ENCODE measurements at regions not wholly inside any gene's neighbourhood (a gene's known extent, or its start where the extent isn't known, plus 50 kb on each side); places are given as distances from the start of the nearest gene placed in this dataset.

- no peaks in the 10 kb centered on the region for H3K36me3 ChIP-seq (ENCODE audit: insufficient read depth, low read length)
- H3K4me1 ChIP-seq (ENCODE audit: low read length), result no peaks in the 10 kb centered on the region
- H3K9me2 ChIP-seq (replicated peaks; ENCODE audit: insufficient read depth, low read length), result no peaks in the 10 kb centered on the region
- no peak overlapping the region for H3K4me2 ChIP-seq (ENCODE audit: low read depth, low read length, poor library complexity, severe bottlenecking)
- no peak for DNase-seq
- H2AFZ ChIP-seq (ENCODE audit: low read length), result no peak overlapping the region
- no peaks in the 10 kb centered on the region for H3K9me3 ChIP-seq (ENCODE audit: low read length)
- no peak overlapping the region for H3K27ac ChIP-seq (ENCODE audit: low read length)
- no peak overlapping the region for H3K4me3 ChIP-seq (ENCODE audit: low read length)
- H3K79me2 ChIP-seq (ENCODE audit: low read length), result no peaks in the 10 kb centered on the region
- H4K20me1 ChIP-seq (ENCODE audit: insufficient read depth, low read depth, low read length), result no peaks in the 10 kb centered on the region
- no peak overlapping the region for H3K9ac ChIP-seq (ENCODE audit: low read length)
- H3K27me3 ChIP-seq (ENCODE audit: low read length), result no peaks in the 10 kb centered on the region
Measured at GRCh38 chr3:690770-691169, 402.1 kb upstream of the CNTN6 start.

- H3K27ac ChIP-seq (ENCODE audit: low read length), result no peak overlapping the region
- no peaks in the 10 kb centered on the region for H3K27me3 ChIP-seq (ENCODE audit: low read length)
- H3K79me2 ChIP-seq (ENCODE audit: low read length), result no peaks in the 10 kb centered on the region
- no peaks in the 10 kb centered on the region for H3K36me3 ChIP-seq (ENCODE audit: insufficient read depth, low read length)
- no peaks in the 10 kb centered on the region; the same call in 1 of the 2 replicates for H3K9me2 ChIP-seq (replicated peaks; ENCODE audit: insufficient read depth, low read length)
- no peak overlapping the region for H3K4me3 ChIP-seq (ENCODE audit: low read length)
- no peak overlapping the region for H3K9ac ChIP-seq (ENCODE audit: low read length)
- H3K4me2 ChIP-seq (ENCODE audit: low read depth, low read length, poor library complexity, severe bottlenecking), result no peak overlapping the region
- no peaks in the 10 kb centered on the region for H3K9me3 ChIP-seq (ENCODE audit: low read length)
- H4K20me1 ChIP-seq (ENCODE audit: insufficient read depth, low read depth, low read length), result no peaks in the 10 kb centered on the region
- H3K4me1 ChIP-seq (ENCODE audit: low read length), result no peaks in the 10 kb centered on the region
- no peak overlapping the region for H2AFZ ChIP-seq (ENCODE audit: low read length)
- DNase-seq, result no peak
Measured at GRCh38 chr3:700514-700913, 392.3 kb upstream of the CNTN6 start.

- Histone ChIP-seq H3K27me3 (ENCODE audit: low read length) (no peaks in the 10 kb centered on the region), H3K4me3 (ENCODE audit: low read length) (no peak overlapping the region), H3K9me2 (replicated peaks; ENCODE audit: insufficient read depth, low read length) (no peaks in the 10 kb centered on the region; the same call in 1 of the 2 replicates), H3K36me3 (ENCODE audit: insufficient read depth, low read length) (no peaks in the 10 kb centered on the region), H2AFZ (ENCODE audit: low read length) (no peak overlapping the region), H3K4me2 (ENCODE audit: low read depth, low read length, poor library complexity, severe bottlenecking) (no peak overlapping the region), H3K9me3 (ENCODE audit: low read length) (no peaks in the 10 kb centered on the region), H3K9ac (ENCODE audit: low read length) (no peak overlapping the region), H4K20me1 (ENCODE audit: insufficient read depth, low read depth, low read length) (no peaks in the 10 kb centered on the region), H3K79me2 (ENCODE audit: low read length) (no peaks in the 10 kb centered on the region), H3K4me1 (ENCODE audit: low read length) (no peaks in the 10 kb centered on the region), H3K27ac (ENCODE audit: low read length) (no peak overlapping the region)
- no peak for DNase-seq
Measured at GRCh38 chr3:707041-707440, 385.8 kb upstream of the CNTN6 start.

GRCh38 chr3:713006-713621, 379.7 kb upstream of the CNTN6 start:
- no peak overlapping the region for H2AFZ ChIP-seq (ENCODE audit: low read length)
- H3K9me2 ChIP-seq (replicated peaks; ENCODE audit: insufficient read depth, low read length), result no peaks in the 10 kb centered on the region
- H4K20me1 ChIP-seq (ENCODE audit: insufficient read depth, low read depth, low read length), result no peaks in the 10 kb centered on the region
- H3K9ac ChIP-seq (ENCODE audit: low read length), result no peak overlapping the region
- H3K4me3 ChIP-seq (ENCODE audit: low read length), result no peak overlapping the region
- H3K27me3 ChIP-seq (ENCODE audit: low read length), result no peaks in the 10 kb centered on the region
- no peaks in the 10 kb centered on the region for H3K9me3 ChIP-seq (ENCODE audit: low read length)
- no peak overlapping the region for H3K4me2 ChIP-seq (ENCODE audit: low read depth, low read length, poor library complexity, severe bottlenecking)
- H3K27ac ChIP-seq (ENCODE audit: low read length), result no peak overlapping the region
- no peaks in the 10 kb centered on the region for H3K4me1 ChIP-seq (ENCODE audit: low read length)
- no peak for DNase-seq
- H3K79me2 ChIP-seq (ENCODE audit: low read length), result no peaks in the 10 kb centered on the region
- no peaks in the 10 kb centered on the region for H3K36me3 ChIP-seq (ENCODE audit: insufficient read depth, low read length)

- H3K79me2 ChIP-seq (ENCODE audit: low read length), result no peaks in the 10 kb centered on the region
- H3K27me3 ChIP-seq (ENCODE audit: low read length), result no peaks in the 10 kb centered on the region
- H3K9me2 ChIP-seq (replicated peaks; ENCODE audit: insufficient read depth, low read length), result no peaks in the 10 kb centered on the region
- no peak overlapping the region for H3K27ac ChIP-seq (ENCODE audit: low read length)
- H3K4me1 ChIP-seq (ENCODE audit: low read length), result no peaks in the 10 kb centered on the region
- no peak for DNase-seq
- H3K4me3 ChIP-seq (ENCODE audit: low read length), result no peak overlapping the region
- no peaks in the 10 kb centered on the region for H3K36me3 ChIP-seq (ENCODE audit: insufficient read depth, low read length)
- no peaks in the 10 kb centered on the region for H4K20me1 ChIP-seq (ENCODE audit: insufficient read depth, low read depth, low read length)
- H3K9ac ChIP-seq (ENCODE audit: low read length), result no peak overlapping the region
- H3K4me2 ChIP-seq (ENCODE audit: low read depth, low read length, poor library complexity, severe bottlenecking), result no peak overlapping the region
- no peak overlapping the region for H2AFZ ChIP-seq (ENCODE audit: low read length)
- no peaks in the 10 kb centered on the region for H3K9me3 ChIP-seq (ENCODE audit: low read length)
Measured at GRCh38 chr3:713947-714620, 378.7 kb upstream of the CNTN6 start.

DNA sequence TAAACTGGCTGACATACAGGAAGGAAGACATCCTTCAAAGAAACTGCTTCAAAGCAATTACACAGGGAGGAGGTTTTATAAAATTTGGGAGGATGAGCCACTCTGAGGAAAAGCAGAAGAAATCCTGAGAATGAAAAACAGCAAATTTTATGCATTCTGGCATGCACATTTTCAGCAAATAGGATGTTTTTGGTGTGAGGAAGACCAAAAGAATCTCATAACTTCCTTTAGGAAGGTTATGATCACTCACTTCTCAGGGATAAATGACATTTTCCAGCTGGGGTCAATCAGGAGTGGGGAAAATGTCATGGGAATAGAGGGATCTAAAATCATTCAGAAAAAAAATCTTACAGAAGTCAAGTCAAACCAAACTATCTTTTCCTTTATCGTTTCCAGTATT, 371.7 kb upstream of the CNTN6 start:
- Histone ChIP-seq H3K36me3 (ENCODE audit: insufficient read depth, low read length) (no peaks in the 10 kb centered on the region), H3K79me2 (ENCODE audit: low read length) (no peaks in the 10 kb centered on the region), H3K4me1 (ENCODE audit: low read length) (no peaks in the 10 kb centered on the region), H3K9ac (ENCODE audit: low read length) (no peak overlapping the region), H3K27ac (ENCODE audit: low read length) (no peak overlapping the region), H2AFZ (ENCODE audit: low read length) (no peak overlapping the region), H3K9me3 (ENCODE audit: low read length) (no peaks in the 10 kb centered on the region), H4K20me1 (ENCODE audit: insufficient read depth, low read depth, low read length) (no peaks in the 10 kb centered on the region), H3K27me3 (ENCODE audit: low read length) (no peaks in the 10 kb centered on the region), H3K9me2 (replicated peaks; ENCODE audit: insufficient read depth, low read length) (no peaks in the 10 kb centered on the region), H3K4me3 (ENCODE audit: low read length) (no peak overlapping the region), H3K4me2 (ENCODE audit: low read depth, low read length, poor library complexity, severe bottlenecking) (no peak overlapping the region)
- DNase-seq, result no peak

DNA sequence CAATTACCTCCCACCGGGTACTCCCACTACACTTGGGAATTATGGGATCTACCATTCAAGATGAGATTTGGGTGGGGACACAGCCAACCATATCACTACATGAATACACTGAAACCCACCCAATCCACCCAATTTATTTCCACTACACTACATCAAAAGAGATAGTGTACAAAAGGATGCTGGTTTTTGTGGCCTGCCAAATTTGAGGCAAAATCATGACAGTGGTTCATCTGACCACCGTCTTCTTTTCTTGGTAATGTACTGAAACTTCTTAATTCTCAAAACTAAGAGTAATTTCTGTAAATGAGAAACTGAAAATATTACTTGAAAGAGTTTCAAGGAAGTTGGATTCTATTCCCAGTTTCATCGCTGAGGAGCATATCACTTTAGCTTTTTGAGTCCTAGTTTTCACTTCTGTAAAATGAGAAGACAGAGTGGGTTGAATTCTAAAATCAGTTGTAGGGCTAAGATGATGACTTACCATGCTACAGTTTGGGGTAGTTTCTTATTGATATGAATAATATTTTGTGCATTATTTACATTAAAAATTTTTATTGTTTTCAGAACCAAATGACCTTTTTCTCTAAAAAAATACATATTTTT, 360.4 kb upstream of the CNTN6 start:
- no peak overlapping the region for H3K4me2 ChIP-seq (ENCODE audit: low read depth, low read length, poor library complexity, severe bottlenecking)
- DNase-seq, result no peak
- no peaks in the 10 kb centered on the region for H4K20me1 ChIP-seq (ENCODE audit: insufficient read depth, low read depth, low read length)
- no peak overlapping the region for H2AFZ ChIP-seq (ENCODE audit: low read length)
- H3K9ac ChIP-seq (ENCODE audit: low read length), result no peak overlapping the region
- H3K36me3 ChIP-seq (ENCODE audit: insufficient read depth, low read length), result no peaks in the 10 kb centered on the region
- H3K27ac ChIP-seq (ENCODE audit: low read length), result no peak overlapping the region
- H3K9me3 ChIP-seq (ENCODE audit: low read length), result no peaks in the 10 kb centered on the region
- no peaks in the 10 kb centered on the region for H3K27me3 ChIP-seq (ENCODE audit: low read length)
- H3K9me2 ChIP-seq (replicated peaks; ENCODE audit: insufficient read depth, low read length), result no peaks in the 10 kb centered on the region
- no peaks in the 10 kb centered on the region for H3K79me2 ChIP-seq (ENCODE audit: low read length)
- no peaks in the 10 kb centered on the region for H3K4me1 ChIP-seq (ENCODE audit: low read length)
- no peak overlapping the region for H3K4me3 ChIP-seq (ENCODE audit: low read length)

DNA sequence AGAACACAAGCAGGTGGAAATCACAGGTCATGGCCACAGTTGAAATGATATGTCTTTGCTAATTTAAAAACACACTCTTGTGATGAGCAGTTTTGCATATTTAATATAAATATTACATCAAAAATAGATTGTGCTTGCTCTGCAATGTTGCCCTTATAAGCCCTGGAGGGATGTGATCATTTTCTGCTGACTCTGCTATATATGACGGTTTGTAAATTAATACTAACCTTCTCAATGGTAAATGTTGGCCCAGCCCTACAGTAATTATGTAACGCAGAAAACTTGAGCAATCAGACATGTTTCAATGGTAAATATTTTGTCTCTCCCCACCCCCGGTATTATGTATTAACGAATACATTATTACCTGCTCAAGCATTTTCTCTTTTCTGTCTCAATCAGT, 359.5 kb upstream of the CNTN6 start:
- no peak for DNase-seq
- Histone ChIP-seq H3K27me3 (ENCODE audit: low read length) (no peaks in the 10 kb centered on the region), H3K9ac (ENCODE audit: low read length) (no peak overlapping the region), H2AFZ (ENCODE audit: low read length) (no peak overlapping the region), H3K4me3 (ENCODE audit: low read length) (no peak overlapping the region), H3K36me3 (ENCODE audit: insufficient read depth, low read length) (no peaks in the 10 kb centered on the region), H3K4me2 (ENCODE audit: low read depth, low read length, poor library complexity, severe bottlenecking) (no peak overlapping the region), H3K27ac (ENCODE audit: low read length) (no peak overlapping the region), H3K9me2 (replicated peaks; ENCODE audit: insufficient read depth, low read length) (no peaks in the 10 kb centered on the region), H3K4me1 (ENCODE audit: low read length) (no peaks in the 10 kb centered on the region), H3K79me2 (ENCODE audit: low read length) (no peaks in the 10 kb centered on the region), H4K20me1 (ENCODE audit: insufficient read depth, low read depth, low read length) (no peaks in the 10 kb centered on the region), H3K9me3 (ENCODE audit: low read length) (no peaks in the 10 kb centered on the region)
